GM18511 (cell line): ENCODE measurements at regions not wholly inside any gene's neighbourhood (a gene's known extent, or its start where the extent isn't known, plus 50 kb on each side); places are given as distances from the start of the nearest gene placed in this dataset.
"Not testable (repeated sequence)": the region's sequence is repeated elsewhere in the genome, so short reads cannot be mapped to it uniquely, and the experiment has no call there.

Source experiments
- ATAC-seq: cut with Tn5 transposase; IDR thresholded peaks from one replicate; pipeline ENCODE4 v1.9.1; 2021; ENCODE audit warnings: mild to moderate bottlenecking, moderate library complexity; ENCODE audit not compliant: unreplicated experiment

GRCh38 chr1:146292940-146293936 lies 64.4 kb upstream of the NOTCH2NLA start:
- ATAC-seq, result peak; percentile 79

- not testable (repeated sequence) for ATAC-seq
Observed at GRCh38 chr1:146292424-146292823, 63.6 kb upstream of the NOTCH2NLA start.

GRCh38 chr1:146287881-146288280 lies 59.1 kb upstream of the NOTCH2NLA start:
- not testable (repeated sequence) for ATAC-seq

- ATAC-seq, result peak; percentile 58
Observed at GRCh38 chr1:146284760-146285159, 55.9 kb upstream of the NOTCH2NLA start.

- peak; percentile 62 for ATAC-seq
Observed at GRCh38 chr1:146283527-146283880, 54.7 kb upstream of the NOTCH2NLA start.

- ATAC-seq, result peak; percentile 79
Observed at GRCh38 chr1:146282807-146283526, 54.1 kb upstream of the NOTCH2NLA start.

GRCh38 chr1:146281522-146281921 lies 52.7 kb upstream of the NOTCH2NLA start:
- ATAC-seq, result not testable (repeated sequence)

- ATAC-seq, result not testable (repeated sequence)
Observed at GRCh38 chr1:146278758-146279157, 49.9 kb upstream of the NOTCH2NLA start.
